H1 (cell line): ENCODE measurements at regions not wholly inside any gene's neighbourhood (a gene's known extent, or its start where the extent isn't known, plus 50 kb on each side); places are given as distances from the start of the nearest gene placed in this dataset.

ENCODE experiments used
- CTCF ChIA-PET: fragments of 300-600 bp; sonication (Branson Sonifier 250); formaldehyde crosslinking; loops from one replicate; lab custom pipeline; 2021; ENCODE audit not compliant: partially characterized antibody; lab: Charles Lee
- POLR2A ChIA-PET: fragments of 300-600 bp; sonication (Branson Sonifier 250); formaldehyde crosslinking; loops from one replicate; lab custom pipeline; 2021; ENCODE audit warnings: inconsistent platforms; ENCODE audit not compliant: partially characterized antibody; lab: Charles Lee
- DNase-seq, 2 experiments: peaks; one replicate each; pipeline versions ENCODE4 v3.0.0 to v3.0.0-alpha.2; 2010 to 2022; ENCODE audit warnings: low spot score in 2 of 2, low read depth in 1 of 2, mixed read lengths in 1 of 2
- FAIRE-seq: peaks from 2 replicates; lab custom pipeline; 2011; peaks lifted over from hg19 to GRCh38; lab: Jason Lieb, UNC
- H2AFZ ChIP-seq: 2 replicates; pipeline ENCODE4 v1.8.1; 2012; ENCODE audit warnings: low read length, inconsistent platforms
- H2AK5ac ChIP-seq: 2 replicates; pipeline ENCODE4 v1.6.1; 2013; ENCODE audit warnings: low read depth, low read length
- H2BK120ac ChIP-seq: replicated peaks from 2 replicates; pipeline ENCODE3; 2013; ENCODE audit warnings: low read depth, low read length, inconsistent platforms
- H2BK12ac ChIP-seq: 2 replicates; pipeline ENCODE4 v1.6.1; 2013; ENCODE audit warnings: low read depth, low read length
- H2BK15ac ChIP-seq: 2 replicates; pipeline ENCODE4 v1.6.1; 2013; ENCODE audit warnings: low read length
- H2BK20ac ChIP-seq: 2 replicates; pipeline ENCODE4 v1.6.1; 2013; ENCODE audit warnings: low read length
- H2BK5ac ChIP-seq: 2 replicates; pipeline ENCODE4 v1.6.1; 2013; ENCODE audit warnings: low read depth, low read length
- H3K14ac ChIP-seq: 2 replicates; pipeline ENCODE4 v1.6.1; 2013; ENCODE audit warnings: inconsistent platforms; ENCODE audit not compliant: insufficient read length
- H3K18ac ChIP-seq: 2 replicates; pipeline ENCODE4 v1.6.1; 2013; ENCODE audit warnings: low read length; ENCODE audit errors: extremely low read depth
- H3K23ac ChIP-seq: 2 replicates; pipeline ENCODE4 v1.6.1; 2013; ENCODE audit warnings: inconsistent platforms; ENCODE audit not compliant: insufficient read length
- H3K23me2 ChIP-seq: 2 replicates; pipeline ENCODE4 v1.6.1; 2013; ENCODE audit warnings: low read depth, low read length
- H3K27ac ChIP-seq: 2 replicates; pipeline ENCODE4 v1.6.1; 2011; ENCODE audit warnings: low read depth, low read length, inconsistent platforms
- H3K27me3 ChIP-seq, 4 experiments: replicated peaks in 1 of 4; 1 replicate in 1 of 4; 2 replicates in 3 of 4; pipeline versions ENCODE4 v1.6.1 to v1.8.1; 2011 to 2013; ENCODE audit warnings: low read length in 3 of 4, mild to moderate bottlenecking in 3 of 4, inconsistent platforms in 2 of 4, mixed read lengths in 2 of 4, moderate library complexity in 1 of 4; ENCODE audit not compliant: control insufficient read depth in 3 of 4, insufficient read depth in 3 of 4; ENCODE audit errors: extremely low read depth in 1 of 4
- H3K36me3 ChIP-seq, 4 experiments: 2 replicates each; pipeline versions ENCODE4 v1.6.1 to v1.8.1; 2011 to 2013; ENCODE audit warnings: mild to moderate bottlenecking in 4 of 4, low read length in 3 of 4, moderate library complexity in 2 of 4, control low read depth in 1 of 4, inconsistent platforms in 1 of 4; ENCODE audit not compliant: insufficient read depth in 4 of 4, control insufficient read depth in 2 of 4
- H3K4ac ChIP-seq: replicated peaks from 2 replicates; pipeline ENCODE3; 2013; ENCODE audit warnings: low read length, low read depth, mixed read lengths, inconsistent platforms; ENCODE audit not compliant: insufficient read length
- H3K4me1 ChIP-seq, 4 experiments: replicated peaks in 1 of 4; 1 replicate in 1 of 4; 2 replicates in 3 of 4; pipeline versions ENCODE4 v1.6.1 to v1.8.1; 2011 to 2013; ENCODE audit warnings: low read length in 3 of 4, inconsistent platforms in 2 of 4, mixed read lengths in 1 of 4; ENCODE audit not compliant: insufficient read depth in 4 of 4, control insufficient read depth in 3 of 4
- H3K4me2 ChIP-seq, 2 experiments: 2 replicates each; pipeline versions ENCODE4 v1.6.1 to v1.8.1; 2011 to 2013; ENCODE audit warnings: low read depth in 2 of 2, low read length in 2 of 2, control low read depth in 1 of 2, inconsistent platforms in 1 of 2, mild to moderate bottlenecking in 1 of 2; ENCODE audit not compliant: insufficient read depth in 1 of 2
- H3K4me3 ChIP-seq, 4 experiments: fragments of 200-600, 300-600 bp in 1 of 4; sonication (generic), shearing (Covaris generic), sonication (Bioruptor Twin) in 1 of 4; 2 replicates each; pipeline versions ENCODE4 v1.5.1 to v1.8.1; 2011 to 2016; ENCODE audit warnings: low read length in 4 of 4, low read depth in 3 of 4, control low read depth in 2 of 4, inconsistent platforms in 2 of 4, mild to moderate bottlenecking in 2 of 4, mixed read lengths in 1 of 4, moderate library complexity in 1 of 4; ENCODE audit not compliant: insufficient read depth in 2 of 4; ENCODE audit errors: extremely low read depth in 1 of 4
- H3K56ac ChIP-seq: replicated peaks from 2 replicates; pipeline ENCODE3; 2013; ENCODE audit warnings: low read depth, mild to moderate bottlenecking, mixed read lengths, low read length, inconsistent platforms; ENCODE audit not compliant: insufficient read length
- H3K79me1 ChIP-seq: 2 replicates; pipeline ENCODE4 v1.6.1; 2013; ENCODE audit warnings: low read depth, low read length, control low read depth
- H3K79me2 ChIP-seq, 2 experiments: 2 replicates each; pipeline versions ENCODE4 v1.6.1 to v1.8.1; 2012 to 2013; ENCODE audit warnings: low read length in 2 of 2, mild to moderate bottlenecking in 2 of 2, inconsistent platforms in 1 of 2; ENCODE audit not compliant: insufficient read depth in 2 of 2, control insufficient read depth in 1 of 2
- H3K9ac ChIP-seq, 4 experiments: replicated peaks in 1 of 4; 1 replicate in 1 of 4; 2 replicates in 3 of 4; pipeline versions ENCODE4 v1.6.1 to v1.8.1; 2011 to 2013; ENCODE audit warnings: low read depth in 3 of 4, low read length in 3 of 4, control low read depth in 2 of 4, mild to moderate bottlenecking in 2 of 4, moderate library complexity in 2 of 4, inconsistent platforms in 1 of 4; ENCODE audit errors: extremely low read depth in 1 of 4
- H3K9me3 ChIP-seq, 2 experiments: 2 replicates each; pipeline versions ENCODE4 v1.6.1 to v1.8.1; 2012 to 2013; ENCODE audit warnings: mild to moderate bottlenecking in 2 of 2, moderate library complexity in 2 of 2, control low read depth in 1 of 2, inconsistent platforms in 1 of 2, low read depth in 1 of 2, low read length in 1 of 2, mixed read lengths in 1 of 2; ENCODE audit not compliant: insufficient read depth in 2 of 2
- H4K20me1 ChIP-seq, 2 experiments: replicated peaks in 1 of 2; 2 replicates each; pipeline versions ENCODE3 to v1.8.1; 2011 to 2013; ENCODE audit warnings: inconsistent platforms in 2 of 2, low read length in 2 of 2, mild to moderate bottlenecking in 1 of 2; ENCODE audit not compliant: insufficient read depth in 2 of 2, control insufficient read depth in 1 of 2
- H4K5ac ChIP-seq: 2 replicates; pipeline ENCODE4 v1.6.1; 2013; ENCODE audit warnings: low read length, low read depth, mixed read lengths, inconsistent platforms; ENCODE audit not compliant: insufficient read length
- H4K8ac ChIP-seq: 2 replicates; pipeline ENCODE4 v1.8.0; 2013; ENCODE audit warnings: mild to moderate bottlenecking, moderate library complexity, low read length, inconsistent platforms; ENCODE audit not compliant: insufficient read depth; ENCODE audit errors: extremely low read depth
- H4K91ac ChIP-seq: replicated peaks from 2 replicates; pipeline ENCODE3; 2013; ENCODE audit warnings: low read length, mixed read lengths, inconsistent platforms; ENCODE audit not compliant: insufficient read length
- BCL11A ChIP-seq, 2 experiments: IDR thresholded peaks; one replicate each; pipeline ENCODE4 v1.6.1; 2011; ENCODE audit warnings: low read depth in 2 of 2, low read length in 2 of 2, mild to moderate bottlenecking in 2 of 2
- CBX5 ChIP-seq: fragments of 300-800, 300-1000 bp; sonication (generic); IDR thresholded peaks from 2 replicates; pipeline ENCODE4 v1.7.1; 2016; ENCODE audit warnings: antibody characterized with exemption, low read length, low read depth
- CBX8 ChIP-seq: fragments of 300-800, 300-1000 bp; sonication (generic); IDR thresholded peaks from 2 replicates; pipeline ENCODE4 v1.7.1; 2016; ENCODE audit warnings: low read depth, low read length, borderline replicate concordance
- FOSL1 ChIP-seq: IDR thresholded peaks from 2 replicates; pipeline ENCODE4 v1.6.1; 2011; ENCODE audit warnings: mild to moderate bottlenecking, low read depth, low read length, moderate library complexity; ENCODE audit not compliant: insufficient read depth
- KDM1A ChIP-seq: fragments of 200-600, 300-600 bp; sonication (generic); IDR thresholded peaks from 2 replicates; pipeline ENCODE4 v1.7.1; 2016; ENCODE audit warnings: mild to moderate bottlenecking, low read length, borderline replicate concordance
- KDM4A ChIP-seq: IDR thresholded peaks from one replicate; pipeline ENCODE4 v1.7.1; 2012; ENCODE audit warnings: low read depth, mild to moderate bottlenecking, moderate library complexity, low read length, inconsistent platforms; ENCODE audit not compliant: severe bottlenecking
- PHF8 ChIP-seq: fragments of 200-600 bp; sonication (generic); conservative IDR thresholded peaks from 2 replicates; pipeline ENCODE4 v1.7.1; 2012; ENCODE audit warnings: low read depth, mild to moderate bottlenecking, inconsistent platforms, low read length, moderate library complexity
- SIX5 ChIP-seq: IDR thresholded peaks from 2 replicates; pipeline ENCODE4 v1.6.1; 2011; ENCODE audit warnings: mild to moderate bottlenecking, low read depth, low read length
- SP4 ChIP-seq: IDR thresholded peaks from 2 replicates; pipeline ENCODE4 v1.6.1; 2012; ENCODE audit warnings: low read length, inconsistent platforms
- TAF1 ChIP-seq: IDR thresholded peaks from 2 replicates; pipeline ENCODE4 v1.6.1; 2011; ENCODE audit warnings: mild to moderate bottlenecking, low read depth, low read length
- TCF12 ChIP-seq: IDR thresholded peaks from 2 replicates; pipeline ENCODE4 v1.6.1; 2011; ENCODE audit warnings: low read depth, mild to moderate bottlenecking, low read length
- TEAD4 ChIP-seq: IDR thresholded peaks from 2 replicates; pipeline ENCODE4 v1.6.1; 2012; ENCODE audit warnings: low read depth, low read length, inconsistent platforms, mixed read lengths
- WGBS, 2 experiments: shearing (Covaris generic) in 1 of 2; methylation state at CpG; one replicate each; pipeline versions ENCODE4 v1.1.6 to v1.1.7; 2013 to 2015; ENCODE audit warnings: low lambda C conversion rate in 2 of 2, mixed read lengths in 2 of 2, inconsistent platforms in 1 of 2, low coverage in 1 of 2, missing lambda C conversion rate in 1 of 2; ENCODE audit not compliant: insufficient replicate concordance in 2 of 2, insufficient coverage in 1 of 2, insufficient read length in 1 of 2; ENCODE audit errors: extremely low coverage in 1 of 2, missing lambda C conversion rate in 1 of 2; 5-methylcytosine and 5-hydroxymethylcytosine counted together
- TF ChIP-seq, protein P1 (sequence below): IDR thresholded peaks from 2 replicates; pipeline ENCODE4 v1.6.1; 2012; ENCODE audit warnings: inconsistent platforms
- TF ChIP-seq, protein P2 (sequence below): IDR thresholded peaks from 2 replicates; pipeline ENCODE4 v1.6.1; 2012; ENCODE audit warnings: low read length, inconsistent platforms

DNA sequence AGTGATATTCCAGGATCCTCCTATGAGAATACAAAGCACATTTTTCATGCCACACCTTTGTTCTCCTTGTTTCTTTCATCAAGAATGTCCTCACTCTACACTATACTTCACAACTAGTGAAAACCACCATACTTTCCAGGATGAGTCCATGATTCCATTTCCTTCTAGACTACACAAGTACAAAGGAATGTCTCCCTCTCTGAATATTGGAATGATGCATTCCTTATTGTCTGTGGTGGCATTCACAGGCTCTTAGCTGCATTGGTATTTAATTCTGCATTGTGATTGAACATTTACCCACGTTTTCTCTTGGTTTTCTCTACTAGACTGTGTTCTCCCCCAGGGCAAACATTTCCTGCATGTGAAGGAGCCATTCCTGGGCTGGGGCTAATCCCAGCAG lies 217.5 kb downstream of the RAP2B start:
- H3K79me1 ChIP-seq, result no peaks in the 10 kb centered on the region
- H2BK120ac ChIP-seq, result no peak overlapping the region
- H3K4me3 ChIP-seq, result no peak overlapping the region
- no peak overlapping the region for H3K27ac ChIP-seq
- H3K9me3 ChIP-seq, result no peaks in the 10 kb centered on the region
- no peak overlapping the region for H3K56ac ChIP-seq
- H3K4me2 ChIP-seq, result no peak overlapping the region
- FAIRE-seq, result no peak
- H2BK15ac ChIP-seq, result no peak overlapping the region
- H3K4ac ChIP-seq, result no peak overlapping the region
- no peak overlapping the region for H3K14ac ChIP-seq
- no peak overlapping the region for H2BK20ac ChIP-seq
- ChIA-PET POLR2A (no interaction called here), CTCF (interaction anchor here (0.6 to 1.2 kb wide), 4 partner anchors 59 to 765 kb away, joined by 3 read pairs; no protein-coding TSS in a partner anchor)
- no peaks in the 10 kb centered on the region for H4K20me1 ChIP-seq
- 82% methylated on average over 1 of the region's 1 CpG; no CpG with 5 or more reads in 1 of the 2 experiments for WGBS, 2 experiments
- H3K27me3 ChIP-seq, result no peaks in the 10 kb centered on the region
- H3K18ac ChIP-seq, result no peak overlapping the region
- no peak overlapping the region for H2BK5ac ChIP-seq
- H3K23ac ChIP-seq, result no peak overlapping the region
- no peak overlapping the region for H2AK5ac ChIP-seq
- H4K5ac ChIP-seq, result no peak overlapping the region
- H4K8ac ChIP-seq, result no peak overlapping the region
- no peaks in the 10 kb centered on the region for H3K23me2 ChIP-seq
- H2AFZ ChIP-seq, result no peak overlapping the region
- no peaks in the 10 kb centered on the region for H3K4me1 ChIP-seq
- H4K91ac ChIP-seq, result no peak overlapping the region
- no peak overlapping the region for H3K9ac ChIP-seq
- H2BK12ac ChIP-seq, result no peak overlapping the region
- DNase-seq, result no peak
- no peaks in the 10 kb centered on the region for H3K36me3 ChIP-seq
- no peaks in the 10 kb centered on the region for H3K79me2 ChIP-seq
- TF ChIP-seq BCL11A (IDR thresholded peaks at IDR 0.05; ENCODE audit: low read depth in 2 of 2, low read length in 2 of 2) (no peak), PHF8 (no peak), KDM1A (no peak), KDM4A (no peak), FOSL1 (no peak), TAF1 (no peak), CBX5 (no peak), SIX5 (no peak), TCF12 (no peak), CBX8 (no peak), SP4 (no peak), TEAD4 (no peak)
- TF ChIP-seq, protein P1, sequence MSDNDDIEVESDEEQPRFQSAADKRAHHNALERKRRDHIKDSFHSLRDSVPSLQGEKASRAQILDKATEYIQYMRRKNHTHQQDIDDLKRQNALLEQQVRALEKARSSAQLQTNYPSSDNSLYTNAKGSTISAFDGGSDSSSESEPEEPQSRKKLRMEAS, result no peak
- TF ChIP-seq, protein P2, sequence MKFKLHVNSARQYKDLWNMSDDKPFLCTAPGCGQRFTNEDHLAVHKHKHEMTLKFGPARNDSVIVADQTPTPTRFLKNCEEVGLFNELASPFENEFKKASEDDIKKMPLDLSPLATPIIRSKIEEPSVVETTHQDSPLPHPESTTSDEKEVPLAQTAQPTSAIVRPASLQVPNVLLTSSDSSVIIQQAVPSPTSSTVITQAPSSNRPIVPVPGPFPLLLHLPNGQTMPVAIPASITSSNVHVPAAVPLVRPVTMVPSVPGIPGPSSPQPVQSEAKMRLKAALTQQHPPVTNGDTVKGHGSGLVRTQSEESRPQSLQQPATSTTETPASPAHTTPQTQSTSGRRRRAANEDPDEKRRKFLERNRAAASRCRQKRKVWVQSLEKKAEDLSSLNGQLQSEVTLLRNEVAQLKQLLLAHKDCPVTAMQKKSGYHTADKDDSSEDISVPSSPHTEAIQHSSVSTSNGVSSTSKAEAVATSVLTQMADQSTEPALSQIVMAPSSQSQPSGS, result no peak
